ENCODE measurements at regions not wholly inside any gene's neighbourhood (a gene's known extent, or its start where the extent isn't known, plus 50 kb on each side); places are given as distances from the start of the nearest gene placed in this dataset.

DNA sequence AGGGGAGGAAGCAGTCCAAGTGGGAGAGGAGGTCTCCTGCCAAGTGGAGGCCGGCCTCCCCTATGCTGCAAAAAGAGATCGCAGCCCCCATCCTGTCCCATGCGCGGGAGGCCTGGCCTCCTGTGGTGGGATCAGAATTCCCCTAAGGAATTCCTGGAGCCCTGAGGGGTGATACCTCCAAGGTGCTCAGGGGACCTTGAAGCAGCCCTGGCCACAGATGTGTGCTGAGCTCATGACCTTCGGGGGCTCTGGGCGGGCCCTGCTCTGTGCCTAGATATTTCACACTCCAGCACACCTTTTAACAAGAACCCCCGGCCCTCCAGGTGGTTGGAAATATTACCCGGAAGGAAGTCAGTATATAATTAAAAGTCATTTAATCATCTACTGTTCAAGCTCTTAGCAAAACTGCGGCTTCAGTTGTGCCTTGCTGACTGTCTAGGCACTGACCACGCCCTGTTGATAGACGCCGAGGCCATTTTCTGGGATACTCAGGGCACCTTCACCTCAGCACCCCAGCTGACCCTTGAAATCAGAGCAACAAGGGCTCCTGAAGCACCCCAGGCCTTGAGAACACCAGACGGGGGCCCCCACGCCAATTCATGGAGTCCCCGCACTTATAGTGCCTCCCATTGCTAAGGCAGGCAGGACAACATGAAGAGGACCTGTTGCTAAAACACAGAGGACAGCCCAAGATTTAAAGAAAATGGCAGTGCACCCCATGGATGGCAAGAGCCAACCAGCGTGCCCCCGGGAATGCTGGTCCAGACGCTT is 119.1 kb downstream of the NDUFA10 start:
- DNase-seq (ENCODE audit: low read depth in 2 of 2): no peak

DNA sequence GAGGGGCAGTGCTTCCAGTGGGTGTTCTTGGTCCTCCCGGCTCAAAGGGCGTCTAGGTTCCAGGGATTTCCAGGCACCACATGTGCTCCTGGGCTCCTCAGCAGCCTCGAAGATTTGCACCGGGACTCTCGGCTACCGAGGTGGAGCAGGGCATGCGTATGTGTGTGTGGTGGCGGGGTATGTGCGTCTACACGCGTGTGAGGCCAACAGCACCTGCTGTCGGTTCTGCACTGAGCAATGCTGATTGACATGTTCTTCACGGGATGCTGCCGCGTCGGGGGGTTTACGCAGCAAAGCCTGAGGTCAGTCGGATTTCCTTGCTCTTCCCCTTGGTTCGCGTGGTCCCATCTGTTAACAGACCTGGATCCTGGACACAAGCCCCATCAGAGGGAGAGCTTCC is 119.8 kb downstream of the NDUFA10 start:
- no peak for DNase-seq (ENCODE audit: low read depth in 2 of 2)

DNA sequence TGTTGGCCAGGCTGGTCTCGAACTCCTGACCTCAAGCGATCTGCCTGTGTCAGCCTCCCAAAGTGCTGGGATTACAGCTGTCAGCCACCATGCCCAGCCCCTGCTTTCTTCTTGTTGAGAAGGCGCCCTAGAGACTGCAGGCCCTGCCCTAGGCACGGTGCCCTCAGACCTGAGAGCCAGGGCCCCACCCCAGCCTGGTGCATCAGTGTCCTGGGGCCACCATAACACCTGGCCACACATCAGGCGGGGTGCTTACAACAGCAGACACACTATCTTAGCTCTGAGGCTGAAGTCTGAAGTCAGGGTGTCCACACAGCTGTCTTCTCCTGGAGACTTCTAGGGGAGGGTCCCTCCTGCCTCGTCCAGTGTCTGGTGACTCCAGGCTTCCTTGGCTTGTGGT is 120.6 kb downstream of the NDUFA10 start:
- DNase-seq (ENCODE audit: low read depth in 2 of 2): no peak

GRCh38 chr2:239903803-239904202 is 121.3 kb downstream of the NDUFA10 start:
- DNase-seq (ENCODE audit: low read depth in 2 of 2): no peak

GRCh38 chr2:239903210-239903609 is 121.9 kb downstream of the NDUFA10 start:
- no peak for DNase-seq (ENCODE audit: low read depth in 2 of 2)

DNA sequence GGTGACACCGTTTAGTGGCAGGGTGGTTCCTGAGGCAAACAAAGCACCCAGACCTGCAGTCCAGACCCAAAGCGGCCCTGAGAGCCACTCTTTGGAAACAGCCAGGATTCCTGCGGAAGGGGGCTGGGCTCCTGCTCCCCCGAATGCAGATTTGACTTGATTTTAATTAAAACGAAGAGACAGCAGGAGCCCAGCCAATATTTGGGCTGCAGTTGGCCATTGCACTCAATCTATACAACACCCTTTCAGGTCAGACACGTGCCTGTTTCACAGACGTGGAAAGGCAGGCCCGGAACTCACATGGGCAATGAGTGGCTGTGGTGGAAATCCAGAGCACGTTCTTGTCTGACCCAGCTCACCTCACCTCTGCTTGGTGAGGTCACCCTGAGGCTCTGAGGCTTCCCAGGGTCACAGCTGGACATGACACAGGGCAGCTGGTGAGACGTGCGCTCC is 122.4 kb downstream of the NDUFA10 start:
- no peak for DNase-seq (ENCODE audit: low read depth in 2 of 2)

DNA sequence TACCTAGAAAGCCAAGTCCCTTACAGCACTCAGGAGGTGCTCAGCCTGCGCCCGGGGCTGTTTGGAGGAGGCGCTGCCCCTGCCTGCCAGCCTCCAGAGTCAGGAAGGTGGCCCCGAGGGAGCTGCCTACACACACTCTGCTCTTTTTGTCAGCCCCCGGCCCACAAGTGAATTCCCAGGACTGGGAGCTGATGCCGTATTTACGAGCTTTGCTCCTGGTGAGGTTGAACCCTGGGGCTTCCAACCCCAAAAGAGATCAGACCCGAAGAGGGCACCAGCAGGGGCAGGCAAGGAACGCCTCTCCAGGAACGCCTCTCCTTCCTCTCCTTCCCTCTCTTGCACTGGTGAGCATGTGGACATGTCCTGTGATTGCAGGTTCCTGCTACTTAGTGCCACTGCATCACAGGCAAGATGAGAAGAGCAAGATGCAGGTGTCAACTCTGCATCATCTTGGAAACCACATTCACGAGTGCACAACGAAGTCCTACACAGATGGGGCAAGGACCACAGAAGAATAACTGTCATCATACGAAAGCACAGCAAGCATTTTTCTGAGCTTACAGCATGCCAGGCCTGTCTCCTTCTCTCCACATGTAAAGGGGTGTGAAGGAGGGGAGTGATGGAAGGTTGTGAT is 126.7 kb downstream of the NDUFA10 start:
- DNase-seq (ENCODE audit: low read depth in 2 of 2): no peak

DNA sequence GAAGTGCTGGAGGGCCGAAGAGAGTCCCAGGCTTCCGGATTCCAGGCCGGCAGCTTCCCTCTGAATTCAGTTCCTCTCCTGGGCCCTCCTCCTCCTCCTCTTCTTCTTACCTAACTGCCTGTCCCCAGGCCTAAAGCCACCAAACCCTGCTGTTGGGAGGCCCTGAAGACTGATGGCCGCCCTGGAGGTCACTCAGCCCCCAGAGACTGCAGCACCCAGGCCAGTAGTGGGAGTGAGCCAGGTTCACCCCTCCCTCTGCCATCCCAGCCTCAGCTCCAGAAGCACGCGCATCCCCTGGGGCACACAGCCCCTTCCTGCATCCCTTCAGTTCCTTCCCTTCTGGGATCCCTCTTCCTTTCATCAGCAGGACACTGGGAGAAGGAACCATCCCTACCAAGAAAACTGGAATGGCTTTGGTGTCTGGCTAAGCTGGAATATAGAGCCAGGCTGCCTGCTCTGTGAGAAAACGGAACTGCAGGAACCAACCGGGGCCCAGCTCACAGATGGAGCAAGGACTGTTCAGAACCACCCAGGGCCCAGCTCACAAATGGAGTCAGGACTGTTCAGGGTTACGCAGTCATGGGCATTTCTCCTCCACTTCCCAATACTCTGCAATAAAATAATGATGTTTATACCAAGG is 127.4 kb downstream of the NDUFA10 start:
- no peak for DNase-seq (ENCODE audit: low read depth in 2 of 2)

GRCh38 chr2:239896075-239896474 is 129.1 kb downstream of the NDUFA10 start:
- no peak for DNase-seq (ENCODE audit: low read depth in 2 of 2)

DNA sequence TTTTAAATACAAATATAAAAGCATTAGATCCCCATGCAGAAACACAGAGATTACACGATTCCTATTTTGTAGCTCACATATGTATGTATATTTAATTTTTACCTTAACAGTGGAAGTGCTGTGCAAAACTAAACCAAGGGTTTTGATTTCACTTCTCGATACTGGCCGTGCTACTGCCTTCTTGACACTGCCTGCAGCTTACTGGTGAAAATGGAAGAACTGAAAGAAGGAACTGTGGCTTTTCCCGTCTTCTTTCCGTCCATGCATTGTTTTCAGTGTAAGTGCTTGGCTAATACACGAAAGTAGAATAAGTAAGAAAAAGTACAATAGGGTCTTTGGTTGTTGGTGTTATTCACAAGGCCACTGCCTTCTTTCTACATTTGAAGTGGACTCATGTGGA is 129.5 kb downstream of the NDUFA10 start:
- no peak for DNase-seq (ENCODE audit: low read depth in 2 of 2)

- DNase-seq (ENCODE audit: low read depth in 2 of 2): no peak
Observed at GRCh38 chr2:239895116-239895515, 130.0 kb downstream of the NDUFA10 start.

- DNase-seq (ENCODE audit: low read depth in 2 of 2): no peak
Observed at GRCh38 chr2:239894276-239894675, 130.9 kb downstream of the NDUFA10 start.

DNA sequence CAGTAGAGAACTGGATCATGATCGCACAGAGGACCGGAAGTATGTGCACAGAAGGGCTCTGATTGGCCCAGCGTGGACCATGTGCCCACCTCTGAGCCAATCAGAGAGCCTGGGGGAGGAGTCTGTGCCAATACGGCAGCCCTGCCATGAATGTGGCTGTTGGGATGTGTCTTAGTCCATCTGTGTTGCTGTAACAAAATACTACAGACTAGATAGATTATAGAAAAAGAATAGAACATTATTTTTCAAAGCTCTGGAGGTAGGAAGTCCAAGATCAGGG is 132.0 kb downstream of the NDUFA10 start:
- DNase-seq (ENCODE audit: low read depth in 2 of 2): no peak

- DNase-seq (ENCODE audit: low read depth in 2 of 2): no peak
Observed at GRCh38 chr2:239892441-239893235, 132.5 kb downstream of the NDUFA10 start.

DNA sequence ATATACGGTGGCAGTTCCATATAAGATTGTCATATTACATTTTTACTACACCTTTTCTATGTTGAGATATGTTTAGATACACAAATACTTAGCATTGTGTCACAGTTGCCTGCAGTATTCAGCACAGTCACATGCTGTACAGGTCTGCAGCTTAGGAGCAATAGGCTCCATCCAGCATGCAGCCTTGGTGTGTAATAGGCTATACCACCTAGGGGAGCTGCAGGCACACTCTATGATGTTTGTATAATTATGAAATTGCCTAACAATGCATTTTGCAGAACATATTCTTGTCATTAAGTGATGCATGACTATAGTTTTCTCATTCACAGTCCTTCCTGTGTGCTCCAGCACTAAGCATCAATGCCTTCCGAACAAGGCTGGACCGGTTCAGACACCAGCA is 133.4 kb downstream of the NDUFA10 start:
- no peak for DNase-seq (ENCODE audit: low read depth in 2 of 2)

DNA sequence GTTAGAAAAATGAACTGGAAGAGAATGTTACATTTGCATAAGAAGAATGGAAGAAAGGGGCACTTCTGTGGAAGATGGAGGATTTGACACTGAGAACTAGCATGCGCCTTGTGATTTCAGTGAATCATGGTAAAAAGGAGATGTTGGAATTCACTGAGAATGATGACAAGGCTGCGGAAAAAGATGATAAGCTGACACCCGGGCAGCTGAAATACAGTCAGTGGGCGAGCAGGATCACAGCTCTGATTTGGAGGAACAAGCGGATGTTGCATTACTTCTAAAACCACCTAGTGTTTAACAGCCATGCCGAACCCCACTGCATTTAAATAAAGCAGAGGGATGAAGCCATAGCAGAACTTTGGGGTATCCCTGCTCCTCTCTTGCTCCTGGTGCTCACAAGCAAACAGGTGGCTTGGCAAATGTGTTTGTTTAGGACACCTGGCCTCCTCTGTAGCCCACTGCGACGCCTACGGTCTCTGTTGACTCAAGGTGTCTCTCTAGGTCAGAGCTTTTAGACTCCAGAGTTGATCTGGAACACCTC is 134.9 kb downstream of the NDUFA10 start:
- no peak for DNase-seq (ENCODE audit: low read depth in 2 of 2)

- DNase-seq (ENCODE audit: low read depth in 2 of 2): no peak
Observed at GRCh38 chr2:239889641-239890121, 135.5 kb downstream of the NDUFA10 start.

GRCh38 chr2:239887604-239888003 is 137.5 kb downstream of the NDUFA10 start:
- no peak for DNase-seq (ENCODE audit: low read depth in 2 of 2)

DNA sequence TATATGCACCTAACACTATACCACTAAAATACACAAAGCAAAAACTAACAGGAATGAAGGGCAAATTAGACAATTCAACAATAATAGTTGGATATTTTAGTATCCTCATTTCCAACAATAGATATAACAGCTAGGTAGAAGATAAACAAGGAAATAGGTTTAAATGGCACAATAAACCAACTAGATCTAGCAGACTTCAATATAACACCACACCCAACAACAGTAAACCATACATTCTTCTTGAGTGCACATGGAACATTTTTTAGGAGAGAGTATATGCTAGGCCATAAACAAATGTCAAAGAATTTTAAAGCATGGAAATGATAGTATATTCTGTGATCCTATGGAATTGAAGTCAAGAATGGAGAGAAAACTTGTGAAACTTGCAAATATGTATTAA is 138.4 kb downstream of the NDUFA10 start:
- no peak for DNase-seq (ENCODE audit: low read depth in 2 of 2)

DNA sequence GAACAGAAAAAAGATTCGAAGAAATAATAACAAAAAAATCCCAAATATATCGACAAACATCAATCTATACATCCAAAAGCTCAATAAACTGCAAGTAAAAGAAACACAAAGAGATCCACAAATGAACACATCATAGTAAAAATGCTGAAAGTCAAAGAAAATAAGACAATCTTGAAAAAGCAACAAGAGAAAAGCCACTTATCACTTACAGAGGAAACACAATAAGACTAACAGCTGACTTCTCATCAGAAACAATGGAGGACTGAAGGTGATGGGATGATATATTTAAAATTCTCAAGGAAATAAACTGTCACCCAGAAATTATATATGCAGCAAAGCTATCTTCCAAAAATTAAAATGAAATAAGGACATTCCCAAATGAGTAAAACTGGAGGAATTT is 140.3 kb downstream of the NDUFA10 start:
- no peak for DNase-seq (ENCODE audit: low read depth in 2 of 2)

- no peak for DNase-seq (ENCODE audit: low read depth in 2 of 2)
Observed at GRCh38 chr2:239884051-239884405, 141.1 kb downstream of the NDUFA10 start.

All from stimulated activated CD8-positive, alpha-beta memory T cell treated with anti-CD3 and anti-CD28 coated beads, Interleukin-15, amount 100 ng/mL, for 4 hours (primary cell).